GM23248 (cell line): ENCODE measurements at regions not wholly inside any gene's neighbourhood (a gene's known extent, or its start where the extent isn't known, plus 50 kb on each side); places are given as distances from the start of the nearest gene placed in this dataset.

Experiments
- EZH2 ChIP-seq: fragments of 200-600 bp; sonication (generic); IDR thresholded peaks from 2 replicates; pipeline ENCODE4 v1.6.1; 2018; ENCODE audit warnings: antibody characterized with exemption, mild to moderate bottlenecking; ENCODE audit not compliant: insufficient read depth, poor library complexity, severe bottlenecking
- EZH2phosphoT487 ChIP-seq: fragments of 200-600 bp; sonication (generic); IDR thresholded peaks from 2 replicates; pipeline ENCODE4 v1.6.1; 2018; ENCODE audit warnings: antibody characterized with exemption, moderate library complexity, mild to moderate bottlenecking, low read depth; ENCODE audit not compliant: insufficient read depth

DNA sequence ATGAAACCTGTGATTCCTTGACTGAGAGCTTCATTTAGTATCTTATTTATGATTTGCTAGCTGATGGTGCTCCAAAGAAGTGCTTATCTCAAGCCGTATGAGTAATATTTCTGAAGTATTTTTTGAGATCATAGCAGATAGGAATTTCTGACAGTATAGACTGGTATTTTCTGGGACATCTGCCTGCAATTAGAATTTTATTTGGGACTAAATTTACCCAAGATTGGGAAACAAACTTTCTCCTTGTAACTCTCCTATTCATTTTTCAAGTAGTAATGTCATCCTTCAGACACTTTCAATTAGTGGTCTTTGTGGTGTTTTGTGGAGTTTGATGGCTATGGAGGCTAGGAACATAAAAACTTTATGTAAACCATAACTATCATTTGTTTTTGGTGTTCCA lies 597.2 kb upstream of the ZP4 start:
- TF ChIP-seq EZH2phosphoT487 (no peak), EZH2 (no peak)
